Thymus (tissue), 11 donors: ENCODE measurements at regions not wholly inside any gene's neighbourhood (a gene's known extent, or its start where the extent isn't known, plus 50 kb on each side); places are given as distances from the start of the nearest gene placed in this dataset.

Source experiments
- DNase-seq, 9 donors: peaks; one replicate each; pipeline ENCODE4 v3.0.0-alpha.2; 2013; ENCODE audit warnings: low spot score in 9 of 9, low read depth in 6 of 9, missing footprints in 1 of 9
- H3K27ac ChIP-seq, 2 donors: one replicate each; pipeline ENCODE4 v1.5.1; 2013; ENCODE audit warnings: control low read depth in 1 of 2, low read depth in 1 of 2, low read length in 1 of 2, mild to moderate bottlenecking in 1 of 2, moderate library complexity in 1 of 2
- H3K27me3 ChIP-seq, 2 donors: one replicate each; pipeline ENCODE4 v1.5.1; 2013; ENCODE audit warnings: low read length in 1 of 2; ENCODE audit not compliant: control insufficient read depth in 2 of 2, insufficient read depth in 1 of 2
- H3K36me3 ChIP-seq, 2 donors: one replicate each; pipeline ENCODE4 v1.5.1; 2013; ENCODE audit warnings: low read length in 1 of 2, mild to moderate bottlenecking in 1 of 2, moderate library complexity in 1 of 2; ENCODE audit not compliant: control insufficient read depth in 2 of 2, insufficient read depth in 2 of 2
- H3K4me1 ChIP-seq, 2 donors: one replicate each; pipeline ENCODE4 v1.5.1; 2013; ENCODE audit warnings: low read length in 2 of 2; ENCODE audit not compliant: control insufficient read depth in 2 of 2, insufficient read depth in 2 of 2
- H3K4me3 ChIP-seq, 2 donors: one replicate each; pipeline ENCODE4 v1.5.1; 2013; ENCODE audit warnings: low read length in 2 of 2, control low read depth in 1 of 2, mild to moderate bottlenecking in 1 of 2
- H3K9me3 ChIP-seq, 2 donors: one replicate each; pipeline ENCODE4 v1.5.1; 2013; ENCODE audit warnings: low read length in 1 of 2, mild to moderate bottlenecking in 1 of 2; ENCODE audit not compliant: control insufficient read depth in 2 of 2, insufficient read depth in 1 of 2
- WGBS: extraction: QIAGEN DNeasy Blood & Tissue Kit; methylation state at CpG from one replicate; pipeline ENCODE4 v1.1.7; 2013; 5-methylcytosine and 5-hydroxymethylcytosine counted together
- donor health status: healthy.

- H3K4me3 ChIP-seq = no peak overlapping the region
- H3K27me3 ChIP-seq = no peaks in the 10 kb centered on the region
- 77% methylated on average over 1 of the region's 1 CpG for WGBS
- no peak overlapping the region for H3K27ac ChIP-seq
- H3K36me3 ChIP-seq = no peaks in the 10 kb centered on the region
- no peaks in the 10 kb centered on the region for H3K4me1 ChIP-seq
- DNase-seq = no peak
- no peaks in the 10 kb centered on the region for H3K9me3 ChIP-seq
Measured at GRCh38 chr3:22175947-22176346, 424.9 kb upstream of the ZNF385D start.

- no peaks in the 10 kb centered on the region for H3K4me1 ChIP-seq
- no peaks in the 10 kb centered on the region for H3K36me3 ChIP-seq
- DNase-seq = no peak
- no peaks in the 10 kb centered on the region for H3K27me3 ChIP-seq
- WGBS = 96% methylated on average over 3 of the region's 3 CpGs
- H3K9me3 ChIP-seq = no peaks in the 10 kb centered on the region
- H3K4me3 ChIP-seq = no peak overlapping the region
- H3K27ac ChIP-seq = no peak overlapping the region
Measured at GRCh38 chr3:22176911-22177310, 425.9 kb upstream of the ZNF385D start.

- Histone ChIP-seq H3K27ac (no peak overlapping the region), H3K4me1 (no peaks in the 10 kb centered on the region)
- DNase-seq = no peak
Measured at GRCh38 chr3:22189616-22190015, 438.6 kb upstream of the ZNF385D start.

GRCh38 chr3:22199095-22199494 is 448.1 kb upstream of the ZNF385D start:
- 83% methylated on average over 1 of the region's 1 CpG for WGBS
- no peaks in the 10 kb centered on the region for H3K36me3 ChIP-seq
- H3K9me3 ChIP-seq = no peaks in the 10 kb centered on the region
- H3K27me3 ChIP-seq = no peaks in the 10 kb centered on the region
- H3K4me3 ChIP-seq = no peak overlapping the region
- no peaks in the 10 kb centered on the region for H3K4me1 ChIP-seq
- no peak overlapping the region for H3K27ac ChIP-seq
- no peak for DNase-seq

More at GRCh38 chr3:22189616-22190015, 438.6 kb upstream of the ZNF385D start:
- no peaks in the 10 kb centered on the region for H3K27me3 ChIP-seq
- no peaks in the 10 kb centered on the region for H3K36me3 ChIP-seq
- no peak overlapping the region for H3K4me3 ChIP-seq
- no peaks in the 10 kb centered on the region for H3K9me3 ChIP-seq

GRCh38 chr3:22208844-22209243 is 457.8 kb upstream of the ZNF385D start:
- Histone ChIP-seq H3K27me3 (no peaks in the 10 kb centered on the region), H3K4me3 (no peak overlapping the region), H3K9me3 (no peaks in the 10 kb centered on the region), H3K27ac (no peak overlapping the region), H3K36me3 (no peaks in the 10 kb centered on the region), H3K4me1 (no peaks in the 10 kb centered on the region)
- WGBS = 100% methylated on average over 1 of the region's 1 CpG
- no peak for DNase-seq

GRCh38 chr3:22209578-22209977 is 458.6 kb upstream of the ZNF385D start:
- Histone ChIP-seq H3K36me3 (no peaks in the 10 kb centered on the region), H3K27me3 (no peaks in the 10 kb centered on the region), H3K4me3 (no peak overlapping the region), H3K27ac (no peak overlapping the region), H3K4me1 (no peaks in the 10 kb centered on the region), H3K9me3 (no peaks in the 10 kb centered on the region)
- WGBS = 94% methylated on average over 2 of the region's 2 CpGs
- no peak for DNase-seq

- Histone ChIP-seq H3K9me3 (no peaks in the 10 kb centered on the region), H3K27ac (no peak overlapping the region), H3K27me3 (no peaks in the 10 kb centered on the region), H3K4me1 (no peaks in the 10 kb centered on the region), H3K36me3 (no peaks in the 10 kb centered on the region), H3K4me3 (no peak overlapping the region)
- no peak for DNase-seq
Measured at GRCh38 chr3:22210693-22211092, 459.7 kb upstream of the ZNF385D start.

GRCh38 chr3:22216601-22217000 is 465.6 kb upstream of the ZNF385D start:
- Histone ChIP-seq H3K4me1 (no peaks in the 10 kb centered on the region), H3K36me3 (no peaks in the 10 kb centered on the region), H3K9me3 (no peaks in the 10 kb centered on the region), H3K27me3 (no peaks in the 10 kb centered on the region), H3K27ac (no peak overlapping the region), H3K4me3 (no peak overlapping the region)
- no peak for DNase-seq
- WGBS = 94% methylated on average over 3 of the region's 3 CpGs

GRCh38 chr3:22225161-22225560 is 474.2 kb upstream of the ZNF385D start:
- DNase-seq = no peak
- Histone ChIP-seq H3K27ac (no peak overlapping the region), H3K4me1 (no peaks in the 10 kb centered on the region), H3K27me3 (no peaks in the 10 kb centered on the region), H3K9me3 (no peaks in the 10 kb centered on the region), H3K4me3 (no peak overlapping the region), H3K36me3 (no peaks in the 10 kb centered on the region)
- 91% methylated on average over 7 of the region's 7 CpGs for WGBS

- no peaks in the 10 kb centered on the region for H3K9me3 ChIP-seq
- 95% methylated on average over 1 of the region's 1 CpG for WGBS
- H3K36me3 ChIP-seq = no peaks in the 10 kb centered on the region
- H3K27me3 ChIP-seq = no peaks in the 10 kb centered on the region
- H3K4me1 ChIP-seq = no peaks in the 10 kb centered on the region
- H3K27ac ChIP-seq = no peak overlapping the region
- no peak overlapping the region for H3K4me3 ChIP-seq
- DNase-seq = no peak
Measured at GRCh38 chr3:22228705-22229104, 477.7 kb upstream of the ZNF385D start.
